ENCODE measurements at regions not wholly inside any gene's neighbourhood (a gene's known extent, or its start where the extent isn't known, plus 50 kb on each side); places are given as distances from the start of the nearest gene placed in this dataset.

DNA sequence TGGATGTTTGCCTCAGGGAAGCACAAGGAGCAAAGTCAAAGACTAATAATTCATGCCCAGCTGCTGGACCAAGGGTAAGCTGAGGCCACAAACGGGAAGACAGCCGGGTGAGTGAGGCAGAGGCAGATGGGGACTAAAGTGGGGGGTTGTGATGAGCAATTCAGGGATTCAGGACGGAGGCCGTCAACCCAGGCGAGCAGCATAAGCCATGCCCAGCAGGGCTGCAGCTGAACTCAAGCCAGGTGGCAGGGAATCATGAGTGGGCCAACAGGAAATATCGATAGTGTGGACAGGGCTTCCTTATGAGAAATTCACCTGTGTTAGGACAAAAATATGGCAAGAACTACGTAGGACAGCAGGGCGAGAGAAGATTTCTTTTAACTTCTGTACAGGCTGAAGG is 246.8 kb downstream of the CDC5L start:
- Histone ChIP-seq H3K23ac (ENCODE audit: insufficient read length, low read depth, low read length) (no peak overlapping the region), H2AFZ (ENCODE audit: low read length) (no peak overlapping the region), H2BK5ac (ENCODE audit: insufficient read length, low read length) (no peak overlapping the region), H3K23me2 (ENCODE audit: insufficient read length, low read depth, low read length, poor library complexity, severe bottlenecking) (no peaks in the 10 kb centered on the region), H3K27me3 (ENCODE audit: insufficient read depth, low read length) (no peaks in the 10 kb centered on the region), H4K91ac (ENCODE audit: insufficient read length, low read depth, low read length) (no peak overlapping the region), H3K18ac (ENCODE audit: insufficient read length, low read depth, low read length) (no peak overlapping the region), H4K5ac (ENCODE audit: insufficient read length, low read depth, low read length) (no peak overlapping the region), H2BK15ac (ENCODE audit: low read depth, low read length) (no peak overlapping the region), H3K4me2 (ENCODE audit: insufficient read depth, insufficient read length, low read length) (no peak overlapping the region), H2BK12ac (ENCODE audit: insufficient read length, low read depth, low read length) (no peak overlapping the region), H4K8ac (replicated peaks; ENCODE audit: insufficient read length, low read depth, low read length) (no peak overlapping the region), H3K9ac (ENCODE audit: extremely low read depth, insufficient read length, low read length) (no peak overlapping the region), H3K27ac (ENCODE audit: insufficient read length, low read depth, low read length) (no peak overlapping the region), H3K79me1 (ENCODE audit: insufficient read depth, low read depth, low read length, poor library complexity, severe bottlenecking) (no peaks in the 10 kb centered on the region), H2AK5ac (ENCODE audit: insufficient read length, low read length) (no peak overlapping the region), H3K9me3 (ENCODE audit: control insufficient read depth, low read depth, low read length) (no peaks in the 10 kb centered on the region), H3K4me1 (ENCODE audit: insufficient read depth, low read length) (no peaks in the 10 kb centered on the region), H3K14ac (ENCODE audit: insufficient read depth, low read length) (no peak overlapping the region; the same call in 1 of the 2 replicates), H3T11ph (ENCODE audit: low read length) (no peak overlapping the region), H4K20me1 (ENCODE audit: control insufficient read depth, insufficient read depth, insufficient read length) (no peaks in the 10 kb centered on the region), H2BK120ac (ENCODE audit: low read depth, low read length, poor library complexity, severe bottlenecking) (no peak overlapping the region), H2BK20ac (ENCODE audit: low read depth, low read length, poor library complexity, severe bottlenecking) (no peak overlapping the region), H3K4ac (ENCODE audit: low read depth, low read length) (no peak overlapping the region), H3K79me2 (ENCODE audit: insufficient read depth, low read length) (no peaks in the 10 kb centered on the region), H3K56ac (ENCODE audit: insufficient read length, low read depth, low read length) (no peak overlapping the region)
- no peak for DNase-seq
- H3K9me3 Mint-ChIP-seq, result no peaks in the 10 kb centered on the region; a peak in 1 of 5 replicates
- TF ChIP-seq, protein P1, sequence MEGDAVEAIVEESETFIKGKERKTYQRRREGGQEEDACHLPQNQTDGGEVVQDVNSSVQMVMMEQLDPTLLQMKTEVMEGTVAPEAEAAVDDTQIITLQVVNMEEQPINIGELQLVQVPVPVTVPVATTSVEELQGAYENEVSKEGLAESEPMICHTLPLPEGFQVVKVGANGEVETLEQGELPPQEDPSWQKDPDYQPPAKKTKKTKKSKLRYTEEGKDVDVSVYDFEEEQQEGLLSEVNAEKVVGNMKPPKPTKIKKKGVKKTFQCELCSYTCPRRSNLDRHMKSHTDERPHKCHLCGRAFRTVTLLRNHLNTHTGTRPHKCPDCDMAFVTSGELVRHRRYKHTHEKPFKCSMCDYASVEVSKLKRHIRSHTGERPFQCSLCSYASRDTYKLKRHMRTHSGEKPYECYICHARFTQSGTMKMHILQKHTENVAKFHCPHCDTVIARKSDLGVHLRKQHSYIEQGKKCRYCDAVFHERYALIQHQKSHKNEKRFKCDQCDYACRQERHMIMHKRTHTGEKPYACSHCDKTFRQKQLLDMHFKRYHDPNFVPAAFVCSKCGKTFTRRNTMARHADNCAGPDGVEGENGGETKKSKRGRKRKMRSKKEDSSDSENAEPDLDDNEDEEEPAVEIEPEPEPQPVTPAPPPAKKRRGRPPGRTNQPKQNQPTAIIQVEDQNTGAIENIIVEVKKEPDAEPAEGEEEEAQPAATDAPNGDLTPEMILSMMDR (conservative IDR thresholded peaks at IDR 0.05), result no peak
- no peak overlapping the region for H3K27ac Mint-ChIP-seq
- H3K27me3 Mint-ChIP-seq (ENCODE audit: low read depth), result peaks cover 7% of the 10 kb centered on the region
- no CpG with 5 or more reads among the region's 8 CpGs for WGBS (ENCODE audit: extremely low coverage, insufficient read length, low lambda C conversion rate)
- no peaks in the 10 kb centered on the region for H3K36me3 Mint-ChIP-seq (ENCODE audit: insufficient read depth in 1 of 3, low read depth in 3 of 3)
- no peak overlapping the region for H3K4me3 Mint-ChIP-seq
- H3K4me1 Mint-ChIP-seq, result peaks cover 8% of the 10 kb centered on the region in 2 experiments

All from H9 (cell line).